HepG2 (cell line): ENCODE measurements at regions not wholly inside any gene's neighbourhood (a gene's known extent, or its start where the extent isn't known, plus 50 kb on each side); places are given as distances from the start of the nearest gene placed in this dataset.

Experiments
- ATF2 ChIP-seq: sonication (generic); formaldehyde crosslinking; IDR thresholded peaks from 2 replicates; pipeline ENCODE4 v1.4.0; 2020; ENCODE audit warnings: missing genetic modification reagents
- CCAR2 ChIP-seq: fragments of 200-400 bp; formaldehyde crosslinking; optimal IDR thresholded peaks from 2 replicates; pipeline ENCODE3; 2018; ENCODE audit warnings: low read depth, mild to moderate bottlenecking, low read length, moderate library complexity
- GRHL1 ChIP-seq: sonication (generic); formaldehyde crosslinking; conservative IDR thresholded peaks from 2 replicates; pipeline ENCODE4 v1.8.0; 2022; ENCODE audit warnings: missing genetic modification reagents
- GTF2F1 ChIP-seq: fragments of 150-350 bp; IDR thresholded peaks from 2 replicates; pipeline ENCODE4 v1.6.1; 2014; ENCODE audit warnings: low read length
- GZF1 ChIP-seq: sonication (generic); formaldehyde crosslinking; IDR thresholded peaks from 2 replicates; pipeline ENCODE4 v1.5.1; 2020; ENCODE audit warnings: mild to moderate bottlenecking, missing genetic modification reagents
- HMGXB4 ChIP-seq, 2 experiments: sonication (generic) in 1 of 2; formaldehyde crosslinking in 1 of 2; IDR thresholded peaks; 2 replicates each; pipeline versions ENCODE4 v1.4.0 to v1.6.1; 2018 to 2020; ENCODE audit warnings: missing genetic modification reagents in 2 of 2, borderline replicate concordance in 1 of 2, low read depth in 1 of 2, mild to moderate bottlenecking in 1 of 2, missing biosample characterization in 1 of 2
- HOXD1 ChIP-seq: sonication (generic); formaldehyde crosslinking; IDR thresholded peaks from 2 replicates; pipeline ENCODE4 v1.5.0; 2020; ENCODE audit warnings: missing genetic modification reagents
- PHF21A ChIP-seq: sonication (generic); formaldehyde crosslinking; IDR thresholded peaks from 2 replicates; pipeline ENCODE4 v1.5.0; 2020; ENCODE audit warnings: mild to moderate bottlenecking, missing genetic modification reagents
- PRDM15 ChIP-seq: sonication (generic); formaldehyde crosslinking; IDR thresholded peaks from 2 replicates; pipeline ENCODE4 v1.4.0; 2020; ENCODE audit warnings: missing genetic modification reagents
- SMYD3 ChIP-seq: sonication (generic); formaldehyde crosslinking; IDR thresholded peaks from 2 replicates; pipeline ENCODE4 v1.8.1; 2023; ENCODE audit warnings: mild to moderate bottlenecking, missing genetic modification reagents
- TBX2 ChIP-seq: sonication (generic); formaldehyde crosslinking; IDR thresholded peaks from 2 replicates; pipeline ENCODE4 v1.5.0; 2020; ENCODE audit warnings: missing genetic modification reagents, mild to moderate bottlenecking, borderline replicate concordance
- ZFP36L1 ChIP-seq: sonication (generic); formaldehyde crosslinking; IDR thresholded peaks from 2 replicates; pipeline ENCODE4 v1.8.0; 2022; ENCODE audit warnings: mild to moderate bottlenecking, missing genetic modification reagents, moderate library complexity
- ZNF276 ChIP-seq: sonication (generic); formaldehyde crosslinking; IDR thresholded peaks from 2 replicates; pipeline ENCODE4 v1.4.0; 2020; ENCODE audit warnings: mild to moderate bottlenecking, low read depth, missing genetic modification reagents
- ZNF350 ChIP-seq: sonication (generic); formaldehyde crosslinking; IDR thresholded peaks from 2 replicates; pipeline ENCODE4 v1.4.0; 2020; ENCODE audit warnings: mild to moderate bottlenecking, low read depth, missing genetic modification reagents, borderline replicate concordance
- ZNF629 ChIP-seq: sonication (generic); formaldehyde crosslinking; conservative IDR thresholded peaks from 2 replicates; pipeline ENCODE4 v1.5.0; 2020; ENCODE audit warnings: missing genetic modification reagents

GRCh38 chr6:137697267-137697938, 169.7 kb upstream of the TNFAIP3 start (continued):
- TF ChIP-seq TBX2 (peak; percentile 91), ATF2 (CRISPR knock-in tag) (peak; percentile 56; the same call in 1 of the 2 replicates), HOXD1 (no peak), GZF1 (CRISPR knock-in tag) (no peak), GRHL1 (CRISPR knock-in tag) (no peak), CCAR2 (no peak), ZNF276 (CRISPR knock-in tag) (peak; percentile 79; the same call in 1 of the 2 replicates), PRDM15 (CRISPR knock-in tag) (no peak), ZFP36L1 (CRISPR knock-in tag) (no peak), HMGXB4 (CRISPR knock-in tag; IDR thresholded peaks at IDR 0.05; ENCODE audit: borderline replicate concordance in 1 of 2, low read depth in 1 of 2) (peak; percentile 32 to 66; a peak in 1 of 4 replicates), SMYD3 (CRISPR knock-in tag) (0 out of 2 replicates have a peak, but pooled peaks have one; percentile 42), ZNF629 (CRISPR knock-in tag) (0 out of 2 replicates have a peak, but pooled peaks have one; percentile 28), ZNF350 (CRISPR knock-in tag) (peak; percentile 52; the same call in 1 of the 2 replicates), PHF21A (CRISPR knock-in tag) (peak; percentile 89; the same call in 1 of the 2 replicates), GTF2F1 (no peak)
